HG03095 (cell line): ENCODE measurements at regions not wholly inside any gene's neighbourhood (a gene's known extent, or its start where the extent isn't known, plus 50 kb on each side); places are given as distances from the start of the nearest gene placed in this dataset.

ENCODE experiments used
- ATAC-seq: cut with Tn5 transposase; IDR thresholded peaks from one replicate; pipeline ENCODE4 v1.9.1; 2021; ENCODE audit warnings: moderate library complexity; ENCODE audit not compliant: unreplicated experiment

DNA sequence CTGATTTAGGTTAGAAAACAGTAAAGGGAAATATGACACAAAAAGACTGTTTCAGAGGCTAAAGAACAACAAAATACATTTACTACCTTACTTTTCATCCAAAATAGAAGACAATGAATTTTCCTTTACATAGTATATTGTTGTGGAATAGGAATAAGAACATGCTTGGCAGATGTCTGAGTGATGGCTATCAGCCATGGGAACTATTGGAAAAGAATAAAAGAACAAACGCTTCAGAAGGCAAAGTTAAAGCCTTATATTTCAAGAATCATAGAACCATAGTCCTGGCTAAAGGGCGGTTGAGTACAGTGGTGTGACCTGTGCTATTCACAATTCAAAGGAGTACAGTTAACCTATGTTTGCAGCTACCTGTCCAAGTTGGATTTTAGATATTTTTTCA, 73.9 kb upstream of the NRXN1 start:
- no peak for ATAC-seq

- ATAC-seq, result no peak
Measured at GRCh38 chr2:51103205-51103604, 71.3 kb upstream of the NRXN1 start.

DNA sequence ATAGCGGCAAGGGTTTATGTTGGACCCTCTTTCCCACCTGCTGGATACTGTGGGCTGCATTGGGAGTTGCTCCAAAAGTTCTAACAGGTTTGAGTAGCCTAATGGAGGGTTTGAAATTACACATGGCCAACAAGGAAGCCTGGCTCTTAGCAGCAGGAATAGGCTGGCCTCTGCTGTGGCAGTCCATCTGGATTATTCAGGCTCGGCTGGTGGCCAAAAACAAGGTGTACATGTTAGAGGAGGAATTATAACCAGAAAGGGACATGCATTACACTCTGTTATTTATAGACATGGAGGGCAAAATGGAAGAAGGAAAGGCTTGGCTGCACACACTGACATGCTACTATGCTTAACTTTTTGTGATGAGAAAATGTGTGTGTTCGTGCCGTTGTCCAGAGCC, 61.1 kb upstream of the NRXN1 start:
- no peak for ATAC-seq

GRCh38 chr2:51085420-51086068, 53.6 kb upstream of the NRXN1 start:
- ATAC-seq, result no peak

DNA sequence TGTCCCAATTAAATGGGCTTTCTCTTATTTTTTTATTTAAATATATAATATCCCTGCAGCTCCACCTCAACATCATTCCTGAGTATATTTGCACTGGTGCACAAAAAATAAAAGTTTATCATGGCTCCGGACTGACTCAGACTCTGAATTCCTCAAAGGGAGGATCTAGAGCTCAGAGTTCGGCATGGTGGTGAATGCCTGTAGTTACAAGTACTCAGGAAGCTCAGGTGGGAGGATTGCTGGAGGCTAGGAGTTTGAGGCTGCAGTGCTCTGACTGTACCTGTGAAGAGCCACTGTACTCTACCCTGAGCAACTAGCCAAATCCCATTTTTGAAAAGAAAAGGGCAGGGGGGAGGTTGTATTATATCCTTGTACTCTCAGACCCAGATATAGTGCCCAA, 52.8 kb upstream of the NRXN1 start:
- ATAC-seq, result no peak
